DND-41 (cell line): ENCODE measurements at regions not wholly inside any gene's neighbourhood (a gene's known extent, or its start where the extent isn't known, plus 50 kb on each side); places are given as distances from the start of the nearest gene placed in this dataset.

ENCODE experiments used
- ATAC-seq: fragments of 200-7000 bp; cut with Tn5 transposase; 3 replicates; pipeline ENCODE4 v1.9.1; 2021; ENCODE audit warnings: low read depth; ENCODE audit not compliant: insufficient read depth
- DNase-seq: peaks from one replicate; pipeline ENCODE4 v3.0.0-alpha.2; 2020
- H2AFZ ChIP-seq: 2 replicates; pipeline ENCODE4 v1.6.0; 2012; ENCODE audit warnings: low read depth, low read length
- H3K27ac ChIP-seq: 2 replicates; pipeline ENCODE4 v1.5.1; 2012; ENCODE audit warnings: low read length, inconsistent platforms
- H3K27me3 ChIP-seq: fragments of 200-600 bp; sonication (generic); 2 replicates; pipeline ENCODE4 v1.6.0; 2012; ENCODE audit warnings: low read length, mild to moderate bottlenecking, inconsistent platforms; ENCODE audit not compliant: insufficient read depth, poor library complexity
- H3K36me3 ChIP-seq: 2 replicates; pipeline ENCODE4 v1.5.1; 2012; ENCODE audit warnings: low read length, inconsistent platforms; ENCODE audit not compliant: insufficient read depth
- H3K4me1 ChIP-seq: 2 replicates; pipeline ENCODE4 v1.5.1; 2012; ENCODE audit warnings: mild to moderate bottlenecking, low read length; ENCODE audit not compliant: insufficient read depth
- H3K4me2 ChIP-seq: 2 replicates; pipeline ENCODE4 v1.6.0; 2012; ENCODE audit warnings: mild to moderate bottlenecking, moderate library complexity, low read length, inconsistent platforms; ENCODE audit not compliant: insufficient read depth
- H3K4me3 ChIP-seq, 2 experiments: fragments of 200-600 bp in 1 of 2; shearing (Covaris generic) in 1 of 2; 2 replicates each; pipeline ENCODE4 v1.5.1; 2012 to 2016; ENCODE audit warnings: inconsistent platforms in 2 of 2, low read length in 2 of 2, mild to moderate bottlenecking in 2 of 2, low read depth in 1 of 2, moderate library complexity in 1 of 2
- H3K79me2 ChIP-seq: 2 replicates; pipeline ENCODE4 v1.6.0; 2012; ENCODE audit warnings: low read length, inconsistent platforms; ENCODE audit not compliant: insufficient read depth
- H3K9ac ChIP-seq: 2 replicates; pipeline ENCODE4 v1.6.0; 2012; ENCODE audit warnings: low read depth, mild to moderate bottlenecking, inconsistent platforms, low read length, moderate library complexity
- H3K9me3 ChIP-seq: 2 replicates; pipeline ENCODE4 v1.5.1; 2012; ENCODE audit warnings: low read length, moderate library complexity, mild to moderate bottlenecking, inconsistent platforms; ENCODE audit not compliant: insufficient read depth, severe bottlenecking
- H4K20me1 ChIP-seq: 2 replicates; pipeline ENCODE4 v1.6.0; 2012; ENCODE audit warnings: low read length; ENCODE audit not compliant: insufficient read depth
- CTCF ChIP-seq: IDR thresholded peaks from 2 replicates; pipeline ENCODE4 v1.5.1; 2012; ENCODE audit warnings: borderline replicate concordance, low read length, moderate library complexity, mild to moderate bottlenecking; ENCODE audit not compliant: poor library complexity, severe bottlenecking; ENCODE audit errors: extremely low read depth
- EZH2 ChIP-seq: IDR thresholded peaks from 3 replicates; pipeline ENCODE4 v1.6.1; 2012; ENCODE audit warnings: borderline replicate concordance, low read depth, mild to moderate bottlenecking, moderate library complexity, low read length, inconsistent platforms; ENCODE audit not compliant: severe bottlenecking

- Histone ChIP-seq H3K4me3 (no peak overlapping the region), H3K9me3 (no peaks in the 10 kb centered on the region), H3K79me2 (no peaks in the 10 kb centered on the region), H3K4me1 (no peaks in the 10 kb centered on the region), H3K9ac (no peak overlapping the region), H3K27me3 (no peaks in the 10 kb centered on the region), H3K4me2 (no peak overlapping the region), H4K20me1 (no peaks in the 10 kb centered on the region), H2AFZ (no peak overlapping the region), H3K36me3 (no peaks in the 10 kb centered on the region), H3K27ac (no peak overlapping the region)
- ATAC-seq (no peak), DNase-seq (no peak)
- no peak for TF ChIP-seq CTCF
- TF ChIP-seq EZH2: no peak
These were observed 214.7 kb upstream of the SGO1 start for GRCh38 chr3:20400686-20401085.

GRCh38 chr3:20400281-20400680, 214.3 kb upstream of the SGO1 start:
- no peaks in the 10 kb centered on the region for H3K9me3 ChIP-seq
- H3K4me3 ChIP-seq: no peak overlapping the region
- DNase-seq (no peak), ATAC-seq (no peak)
- no peak overlapping the region for H3K4me2 ChIP-seq
- H3K36me3 ChIP-seq: no peaks in the 10 kb centered on the region
- H3K79me2 ChIP-seq: no peaks in the 10 kb centered on the region
- no peak overlapping the region for H2AFZ ChIP-seq
- TF ChIP-seq EZH2: no peak
- TF ChIP-seq CTCF: no peak
- H3K9ac ChIP-seq: no peak overlapping the region
- H4K20me1 ChIP-seq: no peaks in the 10 kb centered on the region
- H3K27ac ChIP-seq: no peak overlapping the region
- H3K4me1 ChIP-seq: no peaks in the 10 kb centered on the region
- H3K27me3 ChIP-seq: no peaks in the 10 kb centered on the region

GRCh38 chr3:20396335-20396734, 210.3 kb upstream of the SGO1 start:
- no peak for ATAC-seq
- DNase-seq: no peak
- H3K27ac ChIP-seq: no peak overlapping the region
- H3K27me3 ChIP-seq: no peaks in the 10 kb centered on the region
- no peak overlapping the region for H3K4me2 ChIP-seq
- no peaks in the 10 kb centered on the region for H3K9me3 ChIP-seq
- H3K9ac ChIP-seq: no peak overlapping the region
- no peak overlapping the region for H2AFZ ChIP-seq
- no peaks in the 10 kb centered on the region for H4K20me1 ChIP-seq
- no peaks in the 10 kb centered on the region for H3K36me3 ChIP-seq
- no peaks in the 10 kb centered on the region for H3K79me2 ChIP-seq
- TF ChIP-seq CTCF (no peak), EZH2 (no peak)
- no peak overlapping the region for H3K4me3 ChIP-seq
- H3K4me1 ChIP-seq: no peaks in the 10 kb centered on the region

GRCh38 chr3:20395692-20396091, 209.7 kb upstream of the SGO1 start:
- Histone ChIP-seq H3K9ac (no peak overlapping the region), H3K4me2 (no peak overlapping the region), H3K27me3 (no peaks in the 10 kb centered on the region), H3K27ac (no peak overlapping the region), H2AFZ (no peak overlapping the region), H3K4me1 (no peaks in the 10 kb centered on the region), H3K4me3 (no peak overlapping the region), H4K20me1 (no peaks in the 10 kb centered on the region), H3K79me2 (no peaks in the 10 kb centered on the region), H3K36me3 (no peaks in the 10 kb centered on the region), H3K9me3 (no peaks in the 10 kb centered on the region)
- ATAC-seq (no peak), DNase-seq (no peak)
- TF ChIP-seq CTCF (no peak), EZH2 (no peak)
